HFF-Myc (cell line): ENCODE measurements at regions not wholly inside any gene's neighbourhood (a gene's known extent, or its start where the extent isn't known, plus 50 kb on each side); places are given as distances from the start of the nearest gene placed in this dataset.

ENCODE experiments used
- DNase-seq: peaks from one replicate; pipeline ENCODE4 v3.0.0-alpha.2; 2011; ENCODE audit warnings: low read depth; ENCODE audit errors: extremely low read depth
- H3K4me3 ChIP-seq: replicated peaks from 2 replicates; pipeline ENCODE4 v1.5.1; 2011; ENCODE audit warnings: low read depth, mild to moderate bottlenecking, control low read depth, low read length
- TF ChIP-seq, protein P1 (sequence below): IDR thresholded peaks from 2 replicates; pipeline ENCODE4 v1.5.1; 2012; ENCODE audit warnings: mild to moderate bottlenecking, low read depth, low read length, control low read depth; ENCODE audit errors: missing control alignments

- H3K4me3 ChIP-seq, result no peak overlapping the region
- no peak for DNase-seq
- TF ChIP-seq, protein P1, sequence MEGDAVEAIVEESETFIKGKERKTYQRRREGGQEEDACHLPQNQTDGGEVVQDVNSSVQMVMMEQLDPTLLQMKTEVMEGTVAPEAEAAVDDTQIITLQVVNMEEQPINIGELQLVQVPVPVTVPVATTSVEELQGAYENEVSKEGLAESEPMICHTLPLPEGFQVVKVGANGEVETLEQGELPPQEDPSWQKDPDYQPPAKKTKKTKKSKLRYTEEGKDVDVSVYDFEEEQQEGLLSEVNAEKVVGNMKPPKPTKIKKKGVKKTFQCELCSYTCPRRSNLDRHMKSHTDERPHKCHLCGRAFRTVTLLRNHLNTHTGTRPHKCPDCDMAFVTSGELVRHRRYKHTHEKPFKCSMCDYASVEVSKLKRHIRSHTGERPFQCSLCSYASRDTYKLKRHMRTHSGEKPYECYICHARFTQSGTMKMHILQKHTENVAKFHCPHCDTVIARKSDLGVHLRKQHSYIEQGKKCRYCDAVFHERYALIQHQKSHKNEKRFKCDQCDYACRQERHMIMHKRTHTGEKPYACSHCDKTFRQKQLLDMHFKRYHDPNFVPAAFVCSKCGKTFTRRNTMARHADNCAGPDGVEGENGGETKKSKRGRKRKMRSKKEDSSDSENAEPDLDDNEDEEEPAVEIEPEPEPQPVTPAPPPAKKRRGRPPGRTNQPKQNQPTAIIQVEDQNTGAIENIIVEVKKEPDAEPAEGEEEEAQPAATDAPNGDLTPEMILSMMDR, result no peak
Observed at GRCh38 chr5:71977311-71977710, 130.0 kb upstream of the MAP1B start.

DNA sequence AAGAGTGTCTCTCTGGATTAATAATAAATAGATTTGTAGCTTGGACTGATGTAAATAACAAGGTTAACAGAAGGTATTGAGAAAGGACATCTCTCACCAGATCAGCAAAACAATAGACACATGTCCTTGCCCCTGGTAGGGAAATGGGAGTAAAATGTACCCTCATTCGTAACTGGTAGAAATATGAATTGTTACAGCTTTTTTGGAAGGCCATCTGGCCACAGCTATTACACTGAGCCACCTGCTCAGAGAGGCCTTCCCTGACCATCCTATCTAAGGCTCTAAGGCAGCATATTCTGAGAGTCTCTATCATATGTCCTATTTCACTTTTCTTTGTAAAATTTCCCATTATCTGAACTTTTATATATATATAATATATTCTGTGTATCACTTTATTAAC is 129.1 kb upstream of the MAP1B start:
- TF ChIP-seq, protein P1, result no peak
- DNase-seq, result no peak
- H3K4me3 ChIP-seq, result no peak overlapping the region

DNA sequence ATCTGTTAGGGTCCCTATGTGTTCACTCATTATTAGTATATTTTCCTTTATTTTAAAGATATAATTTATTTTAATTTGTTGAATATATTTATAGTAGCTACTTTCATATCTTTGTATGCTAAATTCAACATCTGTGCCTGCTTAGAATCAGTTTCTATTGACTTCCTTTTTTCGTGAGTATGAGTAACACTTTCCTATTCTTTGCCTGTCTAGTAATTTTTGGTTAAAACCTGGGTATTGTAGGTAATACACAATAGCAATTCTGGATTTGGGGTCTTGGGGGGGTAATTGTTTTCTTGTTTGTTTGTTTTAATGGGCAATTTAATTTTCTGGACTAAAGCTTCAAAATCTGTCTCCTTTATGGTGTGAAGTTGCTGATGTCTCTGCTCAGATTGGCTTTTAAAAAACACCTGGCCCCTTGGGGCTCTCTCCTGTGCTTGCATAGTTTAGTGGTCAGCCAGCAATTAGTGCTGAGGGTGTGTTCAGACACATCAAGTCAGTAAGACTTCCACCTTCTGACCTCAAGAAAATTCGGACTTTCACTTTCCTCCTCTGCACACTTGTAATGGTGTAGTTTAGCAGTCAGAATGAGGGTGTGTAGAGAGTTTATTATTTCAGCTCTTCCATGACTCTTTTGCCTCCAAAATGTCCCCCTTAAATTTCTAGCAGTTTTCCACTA is 124.4 kb upstream of the MAP1B start:
- TF ChIP-seq, protein P1, result no peak
- DNase-seq, result no peak
- no peak overlapping the region for H3K4me3 ChIP-seq

GRCh38 chr5:71986101-71986500 is 121.2 kb upstream of the MAP1B start:
- H3K4me3 ChIP-seq, result no peak overlapping the region
- TF ChIP-seq, protein P1, result no peak
- no peak for DNase-seq

DNA sequence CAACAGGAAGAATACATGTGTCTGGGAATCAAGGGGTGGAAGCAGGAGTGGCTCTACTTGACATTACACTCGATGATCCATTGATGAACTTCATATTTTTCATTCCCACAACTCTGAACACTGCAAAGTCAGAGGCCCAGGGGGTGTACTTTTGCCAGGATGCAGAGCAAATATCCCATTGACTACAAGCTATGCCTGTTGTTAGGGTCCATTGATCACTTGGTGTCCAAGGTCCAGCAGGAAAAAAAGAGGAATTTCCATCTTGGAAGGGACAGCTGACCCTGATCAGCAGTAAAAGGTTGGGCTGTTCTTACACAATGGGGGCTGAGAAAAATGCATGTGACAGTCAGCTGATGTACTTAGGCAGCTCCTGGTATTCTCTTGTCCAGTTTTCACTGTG is 118.5 kb upstream of the MAP1B start:
- H3K4me3 ChIP-seq, result no peak overlapping the region
- TF ChIP-seq, protein P1, result no peak
- no peak for DNase-seq

DNA sequence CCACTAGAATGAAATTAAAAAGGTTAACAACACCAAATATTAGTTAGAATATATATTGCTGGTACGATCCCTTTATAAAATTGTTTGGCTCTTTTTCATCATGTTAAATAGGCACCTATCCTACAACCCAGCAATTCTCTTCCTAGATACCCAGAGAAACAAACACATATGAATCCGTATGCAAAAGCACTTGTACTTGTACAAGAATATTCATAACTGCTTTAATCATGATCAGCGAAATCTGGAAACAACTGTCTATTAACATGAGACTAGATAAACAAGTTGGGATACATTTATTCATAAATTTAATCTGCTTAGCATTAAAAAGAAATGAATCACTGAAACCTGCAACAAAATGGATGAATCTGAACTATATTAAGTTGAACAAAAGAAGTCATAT is 113.7 kb upstream of the MAP1B start:
- TF ChIP-seq, protein P1, result no peak
- no peak for DNase-seq
- no peak overlapping the region for H3K4me3 ChIP-seq

- DNase-seq, result no peak
- H3K4me3 ChIP-seq, result no peak overlapping the region
- TF ChIP-seq, protein P1, result no peak
Observed at GRCh38 chr5:71996789-71997188, 110.5 kb upstream of the MAP1B start.
